CD14-positive monocyte (primary cell): ENCODE measurements at regions not wholly inside any gene's neighbourhood (a gene's known extent, or its start where the extent isn't known, plus 50 kb on each side); places are given as distances from the start of the nearest gene placed in this dataset.

Experiments used
- DNase-seq, 3 donors: peaks; one replicate each; pipeline ENCODE4 v3.0.0-alpha.2; 2011 to 2022
- H2AFZ ChIP-seq: 2 replicates; pipeline ENCODE4 v1.6.0; 2012; ENCODE audit warnings: mild to moderate bottlenecking, low read depth, low read length, inconsistent platforms; ENCODE audit not compliant: insufficient read depth, poor library complexity, severe bottlenecking
- H3K27ac ChIP-seq, 2 donors: 1 replicate in 1 of 2; 2 replicates in 1 of 2; pipeline ENCODE4 v1.5.1; 2012 to 2013; ENCODE audit warnings: low read length in 2 of 2, control low read depth in 1 of 2, inconsistent platforms in 1 of 2, low read depth in 1 of 2, mild to moderate bottlenecking in 1 of 2
- H3K27me3 ChIP-seq, 2 donors: one replicate each; pipeline versions ENCODE4 v1.6.0 to v1.6.1; 2011 to 2013; ENCODE audit warnings: low read length in 2 of 2; ENCODE audit not compliant: control insufficient read depth in 2 of 2, insufficient read depth in 2 of 2
- H3K36me3 ChIP-seq, 2 donors: replicated peaks in 1 of 2; 1 replicate in 1 of 2; 2 replicates in 1 of 2; pipeline versions ENCODE4 v1.5.1 to v1.6.1; 2012 to 2013; ENCODE audit warnings: low read length in 2 of 2, control low read depth in 1 of 2, inconsistent platforms in 1 of 2, mild to moderate bottlenecking in 1 of 2; ENCODE audit not compliant: insufficient read depth in 2 of 2, control insufficient read depth in 1 of 2
- H3K4me1 ChIP-seq, 2 donors: 1 replicate in 1 of 2; 2 replicates in 1 of 2; pipeline versions ENCODE4 v1.5.1 to v1.6.1; 2012 to 2013; ENCODE audit warnings: low read length in 2 of 2, control low read depth in 1 of 2, inconsistent platforms in 1 of 2, mild to moderate bottlenecking in 1 of 2, moderate library complexity in 1 of 2; ENCODE audit not compliant: insufficient read depth in 2 of 2, control insufficient read depth in 1 of 2
- H3K4me2 ChIP-seq: replicated peaks from 2 replicates; pipeline ENCODE3; 2012; ENCODE audit warnings: low read length, moderate library complexity, mild to moderate bottlenecking; ENCODE audit not compliant: poor library complexity, severe bottlenecking; ENCODE audit errors: extremely low read depth
- H3K4me3 ChIP-seq, 3 experiments: fragments of 200-600 bp in 1 of 3; sonication (generic) in 1 of 3; replicated peaks in 1 of 3; 1 replicate in 2 of 3; 2 replicates in 1 of 3; pipeline ENCODE4 v1.5.1; 2011 to 2013; ENCODE audit warnings: low read length in 3 of 3, mild to moderate bottlenecking in 3 of 3, control low read depth in 2 of 3, low read depth in 2 of 3, inconsistent platforms in 1 of 3, moderate library complexity in 1 of 3
- H3K79me2 ChIP-seq: 2 replicates; pipeline ENCODE4 v1.6.0; 2012; ENCODE audit warnings: mild to moderate bottlenecking, control low read depth, inconsistent platforms, low read length, moderate library complexity; ENCODE audit not compliant: insufficient read depth
- H3K9ac ChIP-seq: 2 replicates; pipeline ENCODE4 v1.6.0; 2017; ENCODE audit warnings: low read length, mild to moderate bottlenecking; ENCODE audit not compliant: insufficient read depth, poor library complexity, severe bottlenecking
- H3K9me3 ChIP-seq, 2 donors: replicated peaks in 1 of 2; 1 replicate in 1 of 2; 2 replicates in 1 of 2; pipeline versions ENCODE4 v1.5.1 to v1.6.1; 2012 to 2013; ENCODE audit warnings: low read length in 2 of 2, control low read depth in 1 of 2; ENCODE audit not compliant: control insufficient read depth in 1 of 2, insufficient read depth in 1 of 2
- H4K20me1 ChIP-seq: 2 replicates; pipeline ENCODE4 v1.6.0; 2012; ENCODE audit warnings: mild to moderate bottlenecking, low read length, control low read depth, moderate library complexity; ENCODE audit not compliant: insufficient read depth
- H3K27ac Mint-ChIP-seq, 7 donors: one replicate each; pipeline ENCODE4 v1.8.0; 2020; ENCODE audit warnings: mild to moderate bottlenecking in 7 of 7, mixed read lengths in 7 of 7, moderate library complexity in 6 of 7, inconsistent platforms in 2 of 7
- H3K27me3 Mint-ChIP-seq, 3 donors: one replicate each; pipeline ENCODE4 v1.8.0; 2021 to 2022; ENCODE audit warnings: low read depth in 3 of 3, mild to moderate bottlenecking in 3 of 3, mixed read lengths in 3 of 3, moderate library complexity in 3 of 3, inconsistent platforms in 1 of 3
- H3K36me3 Mint-ChIP-seq, 2 donors: one replicate each; pipeline ENCODE4 v1.8.0; 2020; ENCODE audit warnings: mixed read lengths in 2 of 2, inconsistent platforms in 1 of 2, mild to moderate bottlenecking in 1 of 2
- H3K4me1 Mint-ChIP-seq: one replicate; pipeline ENCODE4 v1.8.0; 2020; ENCODE audit warnings: mild to moderate bottlenecking, mixed read lengths
- H3K4me3 Mint-ChIP-seq, 2 donors: one replicate each; pipeline ENCODE4 v1.8.0; 2020; ENCODE audit warnings: mild to moderate bottlenecking in 2 of 2, mixed read lengths in 2 of 2, moderate library complexity in 1 of 2
- H3K9me3 Mint-ChIP-seq, 7 donors: one replicate each; pipeline ENCODE4 v1.8.0; 2020 to 2022; ENCODE audit warnings: mixed read lengths in 7 of 7, mild to moderate bottlenecking in 6 of 7, moderate library complexity in 6 of 7, inconsistent platforms in 2 of 7
- CTCF ChIP-seq: fragments of 200-600 bp; IDR thresholded peaks from one replicate; pipeline ENCODE4 v1.8.0; 2022; ENCODE audit warnings: antibody characterized with exemption, mild to moderate bottlenecking
- WGBS: methylation state at CpG from one replicate; pipeline ENCODE4 v1.1.5; 2013; ENCODE audit warnings: missing lambda C conversion rate; ENCODE audit not compliant: insufficient coverage; 5-methylcytosine and 5-hydroxymethylcytosine counted together
- intact Hi-C, 2 donors: fragments of 100-400 bp; cut with micrococcal nuclease; formaldehyde crosslinking; loops; one replicate each; pipeline versions ENCODE4 v1.15.0 to v1.15.1; 2023

- Histone ChIP-seq H3K9me3 (no peaks in the 10 kb centered on the region), H3K79me2 (no peaks in the 10 kb centered on the region), H3K4me3 (no peak overlapping the region), H3K4me1 (no peaks in the 10 kb centered on the region), H3K27me3 (no peaks in the 10 kb centered on the region), H3K36me3 (no peaks in the 10 kb centered on the region), H3K9ac (no peak overlapping the region), H4K20me1 (no peaks in the 10 kb centered on the region), H3K4me2 (no peak overlapping the region), H2AFZ (no peak overlapping the region), H3K27ac (no peak overlapping the region)
- H3K27me3 Mint-ChIP-seq = no peaks in the 10 kb centered on the region
- DNase-seq = no peak
- no peaks in the 10 kb centered on the region for H3K36me3 Mint-ChIP-seq
- no peaks in the 10 kb centered on the region for H3K4me1 Mint-ChIP-seq
- no peak overlapping the region for H3K4me3 Mint-ChIP-seq
- WGBS = no CpG with 5 or more reads among the region's 1 CpG
- H3K9me3 Mint-ChIP-seq = peaks cover 0 to 2% (median 1%) of the 10 kb centered on the region in 7 donors
- intact Hi-C loops = no loop called here
- H3K27ac Mint-ChIP-seq = no peak overlapping the region
- no peak for TF ChIP-seq CTCF
These were observed 1112.3 kb downstream of the DSC3 start for GRCh38 chr18:29930231-29930630.

- Histone ChIP-seq H3K9ac (no peak overlapping the region), H3K27me3 (no peaks in the 10 kb centered on the region), H3K4me2 (no peak overlapping the region), H3K27ac (no peak overlapping the region), H4K20me1 (no peaks in the 10 kb centered on the region), H3K79me2 (no peaks in the 10 kb centered on the region), H3K4me1 (no peaks in the 10 kb centered on the region), H3K9me3 (no peaks in the 10 kb centered on the region), H2AFZ (no peak overlapping the region), H3K4me3 (no peak overlapping the region), H3K36me3 (no peaks in the 10 kb centered on the region)
- WGBS = 90% methylated on average over 4 of the region's 6 CpGs
- TF ChIP-seq CTCF = no peak
- H3K9me3 Mint-ChIP-seq = peaks cover 0 to 2% (median 1%) of the 10 kb centered on the region in 7 donors
- H3K27me3 Mint-ChIP-seq = no peaks in the 10 kb centered on the region
- H3K36me3 Mint-ChIP-seq = no peaks in the 10 kb centered on the region
- no peak overlapping the region for H3K4me3 Mint-ChIP-seq
- intact Hi-C loops = no loop called here
- no peak for DNase-seq
- no peaks in the 10 kb centered on the region for H3K4me1 Mint-ChIP-seq
- H3K27ac Mint-ChIP-seq = no peak overlapping the region
These were observed 1114.5 kb downstream of the DSC3 start for GRCh38 chr18:29928081-29928480.
